HG02759 (cell line): ENCODE measurements at regions not wholly inside any gene's neighbourhood (a gene's known extent, or its start where the extent isn't known, plus 50 kb on each side); places are given as distances from the start of the nearest gene placed in this dataset.

Experiments used
- ATAC-seq: cut with Tn5 transposase; IDR thresholded peaks from one replicate; pipeline ENCODE4 v1.9.1; 2021; ENCODE audit warnings: mild to moderate bottlenecking, moderate library complexity; ENCODE audit not compliant: unreplicated experiment

GRCh38 chr6:90406142-90406794 lies 109.6 kb upstream of the BACH2 start:
- no peak for ATAC-seq

GRCh38 chr6:90403489-90404381 lies 107.1 kb upstream of the BACH2 start:
- ATAC-seq, result no peak

- no peak for ATAC-seq
These were observed 106.2 kb upstream of the BACH2 start for GRCh38 chr6:90402831-90403192.

GRCh38 chr6:90401933-90402830 lies 105.5 kb upstream of the BACH2 start:
- ATAC-seq, result no peak

GRCh38 chr6:90399970-90400369 lies 103.3 kb upstream of the BACH2 start:
- ATAC-seq, result no peak

- peak; percentile 61 for ATAC-seq
These were observed 101.5 kb upstream of the BACH2 start for GRCh38 chr6:90397929-90398674.

- ATAC-seq, result no peak
These were observed 100.4 kb upstream of the BACH2 start for GRCh38 chr6:90397047-90397446.

GRCh38 chr6:90393232-90393884 lies 96.7 kb upstream of the BACH2 start:
- peak; percentile 63 for ATAC-seq

- ATAC-seq, result no peak
These were observed 93.7 kb upstream of the BACH2 start for GRCh38 chr6:90390379-90390778.

GRCh38 chr6:90388395-90388794 lies 91.8 kb upstream of the BACH2 start:
- ATAC-seq, result no peak

GRCh38 chr6:90387826-90388225 lies 91.2 kb upstream of the BACH2 start:
- no peak for ATAC-seq

GRCh38 chr6:90387383-90387775 lies 90.7 kb upstream of the BACH2 start:
- ATAC-seq, result no peak

GRCh38 chr6:90386399-90387382 lies 90.0 kb upstream of the BACH2 start:
- no peak for ATAC-seq

- no peak for ATAC-seq
These were observed 89.2 kb upstream of the BACH2 start for GRCh38 chr6:90385759-90386313.

GRCh38 chr6:90384720-90385119 lies 88.1 kb upstream of the BACH2 start:
- no peak for ATAC-seq

GRCh38 chr6:90383196-90383822 lies 86.7 kb upstream of the BACH2 start:
- ATAC-seq, result no peak

- no peak for ATAC-seq
These were observed 86.1 kb upstream of the BACH2 start for GRCh38 chr6:90382760-90383159.
